NB4 (cell line): ENCODE measurements at regions not wholly inside any gene's neighbourhood (a gene's known extent, or its start where the extent isn't known, plus 50 kb on each side); places are given as distances from the start of the nearest gene placed in this dataset.

Experiments used
- DNase-seq: peaks from one replicate; pipeline ENCODE4 v3.0.0; 2010; ENCODE audit warnings: low read depth
- H3K4me3 ChIP-seq: one replicate; pipeline ENCODE4 v1.5.1; 2011; ENCODE audit warnings: mild to moderate bottlenecking, low read depth, low read length, moderate library complexity
- CTCF ChIP-seq: IDR thresholded peaks from one replicate; pipeline ENCODE4 v1.5.1; 2012; ENCODE audit warnings: low read depth, low read length
- MAX ChIP-seq: IDR thresholded peaks from 2 replicates; pipeline ENCODE4 v1.6.1; 2011; ENCODE audit warnings: low read depth, low read length
- MYC ChIP-seq: IDR thresholded peaks from 2 replicates; pipeline ENCODE4 v1.6.1; 2011; ENCODE audit warnings: low read depth, low read length
- POLR2A ChIP-seq: IDR thresholded peaks from 2 replicates; pipeline ENCODE4 v1.6.1; 2011; ENCODE audit warnings: mild to moderate bottlenecking; ENCODE audit not compliant: insufficient read length; ENCODE audit errors: extremely low read depth

GRCh38 chr10:130801784-130802183 is 509.7 kb downstream of the TCERG1L start:
- DNase-seq: no peak
- no peak overlapping the region for H3K4me3 ChIP-seq
- TF ChIP-seq POLR2A (no peak), CTCF (no peak), MAX (no peak), MYC (no peak)

- DNase-seq: no peak
- H3K4me3 ChIP-seq: no peak overlapping the region
- TF ChIP-seq CTCF: no peak
- no peak for TF ChIP-seq POLR2A
- TF ChIP-seq MAX: no peak
- TF ChIP-seq MYC: no peak
Measured at GRCh38 chr10:130802301-130802700, 509.2 kb downstream of the TCERG1L start.

GRCh38 chr10:130804281-130804680 is 507.2 kb downstream of the TCERG1L start:
- no peak for DNase-seq
- H3K4me3 ChIP-seq: no peak overlapping the region
- TF ChIP-seq CTCF (no peak), POLR2A (no peak), MYC (no peak), MAX (no peak)

GRCh38 chr10:130804778-130805634 is 506.5 kb downstream of the TCERG1L start:
- no peak for DNase-seq

GRCh38 chr10:130805635-130806030 is 505.9 kb downstream of the TCERG1L start:
- H3K4me3 ChIP-seq: no peak overlapping the region
- no peak for TF ChIP-seq CTCF
- TF ChIP-seq MAX: no peak
- TF ChIP-seq MYC: no peak
- TF ChIP-seq POLR2A: no peak
- no peak for DNase-seq

More at GRCh38 chr10:130804778-130805634, 506.5 kb downstream of the TCERG1L start:
- no peak for TF ChIP-seq MAX
- TF ChIP-seq CTCF: no peak
- TF ChIP-seq POLR2A: no peak
- no peak for TF ChIP-seq MYC
- no peak overlapping the region for H3K4me3 ChIP-seq

GRCh38 chr10:130806426-130806825 is 505.1 kb downstream of the TCERG1L start:
- no peak overlapping the region for H3K4me3 ChIP-seq
- no peak for DNase-seq
- no peak for TF ChIP-seq POLR2A
- TF ChIP-seq CTCF: no peak
- no peak for TF ChIP-seq MAX
- TF ChIP-seq MYC: no peak
